HFF-Myc (cell line): ENCODE measurements at regions not wholly inside any gene's neighbourhood (a gene's known extent, or its start where the extent isn't known, plus 50 kb on each side); places are given as distances from the start of the nearest gene placed in this dataset.

Experiments used
- DNase-seq: peaks from one replicate; pipeline ENCODE4 v3.0.0-alpha.2; 2011; ENCODE audit warnings: low read depth; ENCODE audit errors: extremely low read depth
- H3K4me3 ChIP-seq: replicated peaks from 2 replicates; pipeline ENCODE4 v1.5.1; 2011; ENCODE audit warnings: low read depth, mild to moderate bottlenecking, control low read depth, low read length
- TF ChIP-seq, protein P1 (sequence below): IDR thresholded peaks from 2 replicates; pipeline ENCODE4 v1.5.1; 2012; ENCODE audit warnings: mild to moderate bottlenecking, low read depth, low read length, control low read depth; ENCODE audit errors: missing control alignments

DNA sequence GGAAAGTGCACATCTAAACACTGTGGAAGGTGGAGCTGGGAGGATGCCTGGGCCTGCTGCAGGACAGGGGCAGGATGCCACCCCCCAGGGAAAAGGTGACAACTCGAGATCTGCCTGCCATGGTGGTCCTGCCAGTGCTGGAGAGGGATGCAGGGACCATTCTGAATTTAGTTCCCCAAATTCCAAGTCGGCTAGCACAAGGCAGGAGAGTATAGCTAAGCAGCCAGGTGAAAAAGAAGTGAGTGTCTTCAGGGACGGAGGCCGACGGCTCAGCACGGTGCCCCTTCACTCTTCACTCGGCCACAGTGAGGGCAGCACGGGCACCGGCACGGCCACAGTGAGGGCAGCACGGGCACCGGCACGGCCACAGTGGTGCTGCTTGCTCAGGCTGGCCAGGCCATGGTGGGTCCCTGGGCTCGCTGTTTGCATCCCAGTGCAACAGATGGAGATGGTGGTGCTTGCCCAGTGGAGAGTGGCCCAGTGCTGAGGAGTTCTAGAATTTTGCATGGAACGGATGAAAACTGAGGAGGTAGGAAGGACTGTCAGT is 161.3 kb upstream of the SHH start:
- TF ChIP-seq, protein P1, sequence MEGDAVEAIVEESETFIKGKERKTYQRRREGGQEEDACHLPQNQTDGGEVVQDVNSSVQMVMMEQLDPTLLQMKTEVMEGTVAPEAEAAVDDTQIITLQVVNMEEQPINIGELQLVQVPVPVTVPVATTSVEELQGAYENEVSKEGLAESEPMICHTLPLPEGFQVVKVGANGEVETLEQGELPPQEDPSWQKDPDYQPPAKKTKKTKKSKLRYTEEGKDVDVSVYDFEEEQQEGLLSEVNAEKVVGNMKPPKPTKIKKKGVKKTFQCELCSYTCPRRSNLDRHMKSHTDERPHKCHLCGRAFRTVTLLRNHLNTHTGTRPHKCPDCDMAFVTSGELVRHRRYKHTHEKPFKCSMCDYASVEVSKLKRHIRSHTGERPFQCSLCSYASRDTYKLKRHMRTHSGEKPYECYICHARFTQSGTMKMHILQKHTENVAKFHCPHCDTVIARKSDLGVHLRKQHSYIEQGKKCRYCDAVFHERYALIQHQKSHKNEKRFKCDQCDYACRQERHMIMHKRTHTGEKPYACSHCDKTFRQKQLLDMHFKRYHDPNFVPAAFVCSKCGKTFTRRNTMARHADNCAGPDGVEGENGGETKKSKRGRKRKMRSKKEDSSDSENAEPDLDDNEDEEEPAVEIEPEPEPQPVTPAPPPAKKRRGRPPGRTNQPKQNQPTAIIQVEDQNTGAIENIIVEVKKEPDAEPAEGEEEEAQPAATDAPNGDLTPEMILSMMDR, result no peak
- H3K4me3 ChIP-seq, result no peak overlapping the region
- no peak for DNase-seq

DNA sequence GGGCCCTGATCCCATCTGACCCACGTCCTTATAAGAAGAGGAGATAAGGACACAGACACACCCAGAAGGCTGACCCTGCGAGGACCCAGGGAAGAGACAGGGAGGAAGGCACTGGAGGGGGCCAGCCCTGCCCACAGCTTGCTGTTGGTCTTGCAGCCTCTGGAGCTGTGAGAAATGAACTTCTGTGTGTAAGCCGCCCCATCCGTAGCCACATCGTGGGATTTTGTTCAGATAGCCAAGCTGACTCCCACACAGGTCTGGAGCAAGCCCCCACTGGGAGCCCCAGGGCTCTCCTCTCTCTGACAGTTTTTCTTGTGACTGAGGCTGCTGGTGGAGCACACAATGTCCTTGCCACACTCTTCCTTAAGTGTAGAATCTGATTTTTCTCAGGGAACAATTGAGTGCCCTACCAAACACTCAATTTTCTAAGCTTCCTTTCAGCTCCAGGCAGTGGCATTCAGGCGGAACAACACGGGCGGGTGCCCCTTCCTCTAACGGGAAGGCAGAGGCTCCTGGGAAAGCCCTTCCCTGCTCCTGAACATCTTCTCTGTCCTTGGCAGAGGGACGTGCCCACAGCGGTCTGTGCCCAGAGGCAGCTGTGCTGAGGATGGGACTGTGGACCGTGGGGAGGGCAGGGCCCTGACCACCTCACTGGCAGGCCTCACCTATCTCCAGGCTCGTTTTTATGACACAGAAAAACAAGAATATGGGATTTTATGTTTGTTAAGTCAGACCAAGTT is 160.6 kb upstream of the SHH start:
- H3K4me3 ChIP-seq, result no peak overlapping the region
- TF ChIP-seq, protein P1, result no peak
- no peak for DNase-seq

DNA sequence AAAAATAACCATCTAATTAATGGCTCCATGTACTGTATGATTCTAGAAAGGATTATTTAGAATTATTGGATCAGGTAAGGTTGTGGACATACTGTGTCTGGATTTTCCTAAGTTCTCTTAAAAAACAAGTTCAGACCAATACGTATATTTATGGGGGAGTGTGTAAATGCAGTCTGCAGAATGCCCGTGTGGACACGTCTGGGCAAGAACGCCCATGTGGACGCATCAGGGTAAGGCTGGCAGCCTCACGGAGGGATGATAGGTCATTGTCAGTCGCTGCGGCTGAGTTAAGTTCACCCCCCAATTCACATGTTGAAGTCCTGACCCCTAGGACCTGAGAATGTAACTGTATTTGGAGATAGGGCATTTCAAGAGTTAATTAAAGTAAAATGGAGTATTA is 160.0 kb upstream of the SHH start:
- no peak for DNase-seq
- TF ChIP-seq, protein P1, result no peak
- no peak overlapping the region for H3K4me3 ChIP-seq

DNA sequence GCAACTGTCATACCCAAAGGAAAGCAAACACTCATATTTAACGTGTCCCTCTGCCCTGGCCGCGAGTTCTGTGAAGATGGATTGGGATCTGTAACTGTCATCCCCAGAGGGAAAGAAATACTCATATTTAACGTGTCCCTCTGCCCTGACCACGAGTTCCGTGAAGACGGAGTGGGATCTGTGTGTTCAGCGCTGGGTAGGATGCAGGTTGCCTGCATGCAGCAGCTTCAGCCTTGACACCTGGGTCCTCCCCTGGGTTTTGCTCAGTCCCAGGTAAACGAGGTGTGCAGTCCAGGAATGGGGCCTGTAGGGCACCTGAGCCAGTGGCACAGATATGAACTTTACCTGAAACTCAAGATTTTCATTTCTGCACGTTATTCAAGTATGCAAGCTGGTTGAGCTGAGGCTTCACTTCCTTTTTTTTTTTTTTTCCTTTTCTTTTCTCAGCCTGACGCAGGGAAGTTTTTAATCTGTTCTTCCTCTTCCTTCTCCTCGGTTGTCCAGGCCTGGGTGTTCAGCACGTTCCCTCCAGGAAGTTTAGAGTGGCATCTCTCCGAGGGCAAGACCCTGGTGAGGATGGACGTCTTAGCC is 159.0 kb upstream of the SHH start:
- TF ChIP-seq, protein P1, result no peak
- no peak overlapping the region for H3K4me3 ChIP-seq
- no peak for DNase-seq

DNA sequence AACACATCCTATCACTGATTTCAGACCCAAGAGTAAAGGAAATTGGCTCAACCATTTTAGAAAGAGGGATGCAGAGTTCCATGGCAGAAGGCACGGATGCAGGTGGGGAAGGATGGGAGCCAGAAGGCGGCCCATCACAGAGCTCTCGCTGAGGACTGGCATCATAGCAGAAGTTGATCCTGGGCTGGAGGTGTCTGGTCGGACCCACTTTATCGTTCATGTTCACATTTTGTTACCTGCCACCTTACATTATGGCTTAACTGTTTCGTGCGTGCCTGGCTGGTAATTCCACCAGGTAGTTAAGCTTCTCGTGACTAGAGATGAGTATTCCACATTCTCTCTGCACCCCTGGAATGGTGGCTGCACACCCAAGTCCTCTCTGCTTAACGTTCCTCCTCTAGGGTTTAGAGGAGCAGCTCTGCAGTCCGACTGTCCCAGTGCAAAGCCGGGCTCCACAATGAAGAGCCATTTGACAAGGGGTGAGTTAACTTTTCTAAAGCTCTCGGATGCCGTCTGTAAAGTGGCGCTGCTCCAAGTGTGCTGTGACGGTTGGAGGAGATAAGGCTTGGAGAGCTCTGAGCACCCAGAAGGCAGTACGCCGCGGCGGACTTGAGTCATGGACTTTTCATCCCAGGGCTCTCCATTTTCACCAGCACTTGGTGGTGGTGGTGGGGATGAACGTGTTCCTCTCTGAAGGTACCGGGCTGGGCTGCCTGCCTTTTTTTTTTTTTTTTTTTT is 157.1 kb upstream of the SHH start:
- no peak for DNase-seq
- no peak overlapping the region for H3K4me3 ChIP-seq
- TF ChIP-seq, protein P1, result no peak

DNA sequence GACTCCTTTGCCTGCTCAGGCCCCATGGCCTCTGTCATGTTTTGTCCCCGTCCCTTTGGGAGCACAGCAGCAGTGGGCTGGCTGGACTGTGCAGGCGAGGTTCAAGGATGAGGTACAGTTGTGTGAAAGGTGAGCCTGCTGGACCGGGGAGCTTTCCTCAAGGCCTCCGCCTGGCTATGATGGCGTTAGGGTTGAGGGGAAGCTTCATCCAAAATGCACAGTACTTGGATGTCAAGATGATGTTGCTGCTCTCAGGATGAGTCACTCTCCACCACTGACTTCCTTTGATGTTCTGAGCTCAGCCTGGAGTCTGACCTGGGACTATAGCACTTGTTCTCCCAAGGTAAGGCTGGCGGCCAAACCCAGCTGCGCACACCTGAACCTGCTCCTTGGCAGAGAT is 152.7 kb upstream of the SHH start:
- no peak overlapping the region for H3K4me3 ChIP-seq
- no peak for DNase-seq
- TF ChIP-seq, protein P1, result no peak
